HG03103 (cell line): ENCODE measurements at regions not wholly inside any gene's neighbourhood (a gene's known extent, or its start where the extent isn't known, plus 50 kb on each side); places are given as distances from the start of the nearest gene placed in this dataset.

Experiments
- ATAC-seq: cut with Tn5 transposase; IDR thresholded peaks from one replicate; pipeline ENCODE4 v1.9.1; 2021; ENCODE audit warnings: low read depth; ENCODE audit not compliant: unreplicated experiment

- ATAC-seq: peak; percentile 82
Observed at GRCh38 chr13:62320129-62321108, 904.8 kb upstream of the PCDH20 start.

GRCh38 chr13:62309904-62310303 is 894.3 kb upstream of the PCDH20 start:
- ATAC-seq: no peak

- peak; percentile 94 for ATAC-seq
Observed at GRCh38 chr13:62305756-62306155, 890.1 kb upstream of the PCDH20 start.

- no peak for ATAC-seq
Observed at GRCh38 chr13:62302341-62302740, 886.7 kb upstream of the PCDH20 start.

GRCh38 chr13:62299988-62300387 is 884.3 kb upstream of the PCDH20 start:
- ATAC-seq: no peak

- no peak for ATAC-seq
Observed at GRCh38 chr13:62296812-62297211, 881.2 kb upstream of the PCDH20 start.

- ATAC-seq: no peak
Observed at GRCh38 chr13:62294244-62294643, 878.6 kb upstream of the PCDH20 start.

GRCh38 chr13:62292714-62293480 is 877.2 kb upstream of the PCDH20 start:
- ATAC-seq: no peak

GRCh38 chr13:62290542-62290941 is 874.9 kb upstream of the PCDH20 start:
- ATAC-seq: no peak

GRCh38 chr13:62287764-62288163 is 872.1 kb upstream of the PCDH20 start:
- ATAC-seq: no peak

GRCh38 chr13:62280590-62280989 is 864.9 kb upstream of the PCDH20 start:
- ATAC-seq: no peak

- ATAC-seq: no peak
Observed at GRCh38 chr13:62278271-62278670, 862.6 kb upstream of the PCDH20 start.

- ATAC-seq: no peak
Observed at GRCh38 chr13:62251734-62252133, 836.1 kb upstream of the PCDH20 start.

GRCh38 chr13:62250501-62251201 is 835.0 kb upstream of the PCDH20 start:
- no peak for ATAC-seq

GRCh38 chr13:62246581-62246980 is 830.9 kb upstream of the PCDH20 start:
- no peak for ATAC-seq

- no peak for ATAC-seq
Observed at GRCh38 chr13:62243106-62243505, 827.5 kb upstream of the PCDH20 start.

GRCh38 chr13:62234780-62235440 is 819.3 kb upstream of the PCDH20 start:
- no peak for ATAC-seq

GRCh38 chr13:62210951-62211350 is 795.3 kb upstream of the PCDH20 start:
- ATAC-seq: no peak

GRCh38 chr13:62209529-62209928 is 793.9 kb upstream of the PCDH20 start:
- peak; percentile 77 for ATAC-seq

- ATAC-seq: no peak
Observed at GRCh38 chr13:62207388-62207787, 791.7 kb upstream of the PCDH20 start.
